ENCODE measurements at regions not wholly inside any gene's neighbourhood (a gene's known extent, or its start where the extent isn't known, plus 50 kb on each side); places are given as distances from the start of the nearest gene placed in this dataset.

DNA sequence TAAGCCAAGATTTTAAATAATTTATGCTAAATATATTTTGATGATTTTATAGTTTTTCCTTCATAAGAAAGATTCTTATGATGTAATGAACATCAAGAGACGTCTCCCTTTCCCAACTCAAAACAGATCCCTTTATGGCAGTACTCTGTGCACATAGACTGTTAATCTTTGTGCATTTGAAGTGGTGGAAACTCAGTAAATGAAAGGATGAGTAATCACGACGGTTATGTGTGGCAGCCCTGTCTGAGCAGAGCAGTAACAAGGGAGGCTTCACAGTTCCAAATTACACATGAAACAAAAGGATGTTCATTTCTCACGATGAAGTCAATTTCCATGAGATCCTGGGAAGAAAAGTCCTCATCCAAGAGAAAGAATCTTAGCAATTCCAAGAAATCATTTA is 498.1 kb downstream of the KLF5 start:
- TF ChIP-seq, protein P1, sequence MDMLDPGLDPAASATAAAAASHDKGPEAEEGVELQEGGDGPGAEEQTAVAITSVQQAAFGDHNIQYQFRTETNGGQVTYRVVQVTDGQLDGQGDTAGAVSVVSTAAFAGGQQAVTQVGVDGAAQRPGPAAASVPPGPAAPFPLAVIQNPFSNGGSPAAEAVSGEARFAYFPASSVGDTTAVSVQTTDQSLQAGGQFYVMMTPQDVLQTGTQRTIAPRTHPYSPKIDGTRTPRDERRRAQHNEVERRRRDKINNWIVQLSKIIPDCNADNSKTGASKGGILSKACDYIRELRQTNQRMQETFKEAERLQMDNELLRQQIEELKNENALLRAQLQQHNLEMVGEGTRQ (IDR thresholded peaks at IDR 0.05; ENCODE audit: low read depth, low read length): no peak
- TF ChIP-seq, protein P2, sequence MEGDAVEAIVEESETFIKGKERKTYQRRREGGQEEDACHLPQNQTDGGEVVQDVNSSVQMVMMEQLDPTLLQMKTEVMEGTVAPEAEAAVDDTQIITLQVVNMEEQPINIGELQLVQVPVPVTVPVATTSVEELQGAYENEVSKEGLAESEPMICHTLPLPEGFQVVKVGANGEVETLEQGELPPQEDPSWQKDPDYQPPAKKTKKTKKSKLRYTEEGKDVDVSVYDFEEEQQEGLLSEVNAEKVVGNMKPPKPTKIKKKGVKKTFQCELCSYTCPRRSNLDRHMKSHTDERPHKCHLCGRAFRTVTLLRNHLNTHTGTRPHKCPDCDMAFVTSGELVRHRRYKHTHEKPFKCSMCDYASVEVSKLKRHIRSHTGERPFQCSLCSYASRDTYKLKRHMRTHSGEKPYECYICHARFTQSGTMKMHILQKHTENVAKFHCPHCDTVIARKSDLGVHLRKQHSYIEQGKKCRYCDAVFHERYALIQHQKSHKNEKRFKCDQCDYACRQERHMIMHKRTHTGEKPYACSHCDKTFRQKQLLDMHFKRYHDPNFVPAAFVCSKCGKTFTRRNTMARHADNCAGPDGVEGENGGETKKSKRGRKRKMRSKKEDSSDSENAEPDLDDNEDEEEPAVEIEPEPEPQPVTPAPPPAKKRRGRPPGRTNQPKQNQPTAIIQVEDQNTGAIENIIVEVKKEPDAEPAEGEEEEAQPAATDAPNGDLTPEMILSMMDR (conservative IDR thresholded peaks at IDR 0.05; ENCODE audit: low read depth, low read length): no peak
- TF ChIP-seq POLR2A (IDR thresholded peaks at IDR 0.05; ENCODE audit: low read depth, low read length) (no peak), SMC3 (IDR thresholded peaks at IDR 0.05; ENCODE audit: low read depth, low read length) (no peak), CEBPB (IDR thresholded peaks at IDR 0.05; ENCODE audit: low read depth, low read length) (no peak), RFX5 (IDR thresholded peaks at IDR 0.05; ENCODE audit: low read depth, low read length) (no peak), FOS (IDR thresholded peaks at IDR 0.05; ENCODE audit: low read depth, low read length) (no peak), RAD21 (IDR thresholded peaks at IDR 0.05; ENCODE audit: low read length) (no peak), RCOR1 (IDR thresholded peaks at IDR 0.05; ENCODE audit: insufficient replicate concordance, low read length) (no peak)
